Cardiac fibroblast (primary cell): ENCODE measurements at regions not wholly inside any gene's neighbourhood (a gene's known extent, or its start where the extent isn't known, plus 50 kb on each side); places are given as distances from the start of the nearest gene placed in this dataset.
"Not testable (repeated sequence)": the region's sequence is repeated elsewhere in the genome, so short reads cannot be mapped to it uniquely, and the experiment has no call there.

Experiments used
- DNase-seq, 2 donors: peaks; one replicate each; pipeline versions ENCODE4 v3.0.0 to v3.0.0-alpha.2; 2010; ENCODE audit warnings: low read depth in 2 of 2
- H3K4me3 ChIP-seq, 2 donors: replicated peaks in 1 of 2; 1 replicate in 1 of 2; 2 replicates in 1 of 2; pipeline ENCODE4 v1.5.1; 2011; ENCODE audit warnings: low read depth in 2 of 2, low read length in 2 of 2, mild to moderate bottlenecking in 2 of 2, moderate library complexity in 1 of 2
- TF ChIP-seq, protein P1 (sequence below): IDR thresholded peaks from one replicate; pipeline ENCODE4 v1.5.1; 2011; ENCODE audit warnings: low read depth, mild to moderate bottlenecking, low read length, inconsistent platforms

DNA sequence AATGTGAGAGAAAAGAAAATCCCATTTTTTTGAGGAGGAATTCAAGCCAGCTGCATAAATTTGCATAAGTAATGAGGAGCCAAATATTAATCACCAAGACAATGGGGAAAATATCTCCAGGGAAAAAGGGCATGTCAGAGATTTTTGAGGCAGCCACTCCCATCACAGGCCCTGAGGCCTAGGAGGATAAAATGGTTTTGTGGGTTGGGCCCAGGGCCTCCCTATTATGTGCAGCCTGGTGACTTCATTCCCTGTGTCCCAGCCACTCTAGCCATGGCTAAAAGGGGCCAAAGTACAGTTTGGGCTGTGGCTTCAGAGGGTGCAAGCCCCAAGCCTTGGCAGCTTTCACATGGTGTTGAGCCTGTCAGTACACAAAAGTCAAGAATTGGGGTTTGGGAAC is 1051.0 kb upstream of the FOXG1 start:
- TF ChIP-seq, protein P1, sequence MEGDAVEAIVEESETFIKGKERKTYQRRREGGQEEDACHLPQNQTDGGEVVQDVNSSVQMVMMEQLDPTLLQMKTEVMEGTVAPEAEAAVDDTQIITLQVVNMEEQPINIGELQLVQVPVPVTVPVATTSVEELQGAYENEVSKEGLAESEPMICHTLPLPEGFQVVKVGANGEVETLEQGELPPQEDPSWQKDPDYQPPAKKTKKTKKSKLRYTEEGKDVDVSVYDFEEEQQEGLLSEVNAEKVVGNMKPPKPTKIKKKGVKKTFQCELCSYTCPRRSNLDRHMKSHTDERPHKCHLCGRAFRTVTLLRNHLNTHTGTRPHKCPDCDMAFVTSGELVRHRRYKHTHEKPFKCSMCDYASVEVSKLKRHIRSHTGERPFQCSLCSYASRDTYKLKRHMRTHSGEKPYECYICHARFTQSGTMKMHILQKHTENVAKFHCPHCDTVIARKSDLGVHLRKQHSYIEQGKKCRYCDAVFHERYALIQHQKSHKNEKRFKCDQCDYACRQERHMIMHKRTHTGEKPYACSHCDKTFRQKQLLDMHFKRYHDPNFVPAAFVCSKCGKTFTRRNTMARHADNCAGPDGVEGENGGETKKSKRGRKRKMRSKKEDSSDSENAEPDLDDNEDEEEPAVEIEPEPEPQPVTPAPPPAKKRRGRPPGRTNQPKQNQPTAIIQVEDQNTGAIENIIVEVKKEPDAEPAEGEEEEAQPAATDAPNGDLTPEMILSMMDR, result no peak
- DNase-seq, result no peak
- H3K4me3 ChIP-seq, result no peak overlapping the region

DNA sequence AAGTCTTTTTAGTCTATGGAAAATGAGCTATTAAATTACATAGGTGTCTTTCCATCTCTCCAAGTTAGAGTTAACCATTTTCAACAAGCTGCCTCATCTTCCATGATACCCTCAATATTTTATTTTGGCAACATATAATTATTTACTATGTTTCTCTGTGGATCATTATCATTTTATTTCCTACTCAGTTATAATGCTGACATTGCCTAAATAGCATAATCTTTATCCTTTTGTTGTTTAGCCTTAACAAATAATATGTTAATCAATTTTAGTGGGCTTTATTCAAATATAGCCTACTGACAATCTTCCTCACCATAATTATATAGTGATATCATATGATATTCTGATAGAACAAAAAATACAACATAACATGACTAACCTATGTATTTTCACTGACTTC is 1044.8 kb upstream of the FOXG1 start:
- no peak for DNase-seq
- TF ChIP-seq, protein P1, result no peak
- H3K4me3 ChIP-seq, result no peak overlapping the region

DNA sequence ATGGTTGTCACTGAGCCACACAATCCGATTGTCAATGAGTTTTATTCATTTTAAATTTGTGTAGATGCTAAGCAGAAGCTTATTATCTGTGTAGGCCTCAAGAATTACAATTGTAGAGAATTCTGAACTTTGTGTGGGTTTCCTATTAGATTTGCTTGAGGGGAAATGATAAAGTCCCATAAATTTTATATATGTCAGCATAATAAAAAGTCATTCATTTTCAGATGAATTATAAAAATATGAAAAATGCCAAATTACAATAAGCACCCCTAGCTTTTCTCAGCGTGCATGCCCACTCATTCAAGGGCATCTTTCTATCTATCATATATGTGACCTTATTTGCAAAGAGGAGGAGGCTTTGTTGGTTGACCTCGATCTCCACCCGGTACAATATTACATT is 1041.1 kb upstream of the FOXG1 start:
- H3K4me3 ChIP-seq, result no peak overlapping the region
- TF ChIP-seq, protein P1, result no peak
- no peak for DNase-seq

DNA sequence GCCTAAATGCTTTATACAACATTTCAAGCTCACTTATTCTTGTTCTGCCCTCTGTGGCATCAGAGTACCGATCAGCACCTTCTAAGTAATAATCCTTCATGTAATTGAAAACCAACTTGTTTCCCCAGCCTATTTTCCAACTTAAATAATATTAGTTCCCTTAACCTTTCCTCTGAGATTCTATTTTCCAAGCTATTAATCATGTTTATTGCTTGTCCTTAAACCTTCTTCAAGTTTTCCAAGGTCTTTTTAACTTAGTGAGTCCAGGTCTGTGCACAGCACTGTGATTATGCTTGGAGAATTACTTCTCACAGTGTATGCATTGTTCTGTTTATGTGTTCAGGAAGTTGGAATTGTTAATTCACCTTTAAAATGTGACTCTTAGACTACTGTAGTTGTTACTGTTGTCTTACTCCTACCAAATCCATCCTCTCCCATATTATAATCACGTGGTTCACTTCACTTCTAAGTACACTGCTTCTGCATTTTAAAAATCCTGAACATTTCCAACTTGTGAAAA is 1039.3 kb upstream of the FOXG1 start:
- no peak overlapping the region for H3K4me3 ChIP-seq
- no peak for DNase-seq
- TF ChIP-seq, protein P1, result no peak

DNA sequence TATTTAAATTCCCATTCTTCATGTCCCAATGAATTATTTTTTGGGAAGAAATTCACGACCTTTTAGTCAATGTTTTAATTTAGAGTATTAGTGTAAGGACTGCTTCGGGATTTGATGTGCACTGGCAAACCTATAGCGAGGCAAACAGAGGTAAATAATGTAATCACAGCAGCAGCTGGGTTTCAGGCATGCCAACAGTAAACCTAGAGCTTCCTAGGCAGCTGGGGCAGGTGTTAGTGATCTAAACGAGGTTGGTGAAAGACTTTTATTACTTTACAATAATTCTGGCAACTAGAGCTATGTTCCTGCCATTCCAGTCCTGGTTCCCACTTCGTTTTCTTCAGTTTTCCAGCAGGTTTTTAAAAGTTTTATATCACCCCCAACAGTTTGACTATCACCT is 1036.4 kb upstream of the FOXG1 start:
- TF ChIP-seq, protein P1, result no peak
- no peak overlapping the region for H3K4me3 ChIP-seq
- DNase-seq, result no peak

DNA sequence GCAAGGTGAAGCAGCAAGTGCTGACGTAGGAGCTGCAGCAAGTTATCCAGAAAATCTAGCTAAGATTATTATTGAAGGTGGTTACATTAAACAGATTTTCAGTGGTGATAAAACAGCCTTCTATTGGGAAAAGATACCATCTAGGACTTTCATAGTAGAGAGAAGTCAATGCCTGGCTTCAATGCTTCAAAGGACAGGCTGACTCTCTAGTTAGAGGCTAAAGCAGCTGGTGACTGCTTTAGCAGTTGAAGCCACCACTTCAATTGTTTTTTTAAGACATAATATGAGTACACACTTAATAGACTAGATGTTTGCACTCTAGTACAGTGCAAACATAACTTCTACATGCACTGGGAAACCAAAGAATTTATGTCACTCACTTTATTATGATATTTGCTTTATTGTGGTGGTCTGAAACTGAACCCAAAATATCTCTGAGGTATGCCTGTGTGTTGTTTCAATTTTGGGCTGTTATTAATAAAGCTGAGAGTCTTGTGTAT is 1026.9 kb upstream of the FOXG1 start:
- no peak overlapping the region for H3K4me3 ChIP-seq
- TF ChIP-seq, protein P1, result no peak
- DNase-seq, result no peak

DNA sequence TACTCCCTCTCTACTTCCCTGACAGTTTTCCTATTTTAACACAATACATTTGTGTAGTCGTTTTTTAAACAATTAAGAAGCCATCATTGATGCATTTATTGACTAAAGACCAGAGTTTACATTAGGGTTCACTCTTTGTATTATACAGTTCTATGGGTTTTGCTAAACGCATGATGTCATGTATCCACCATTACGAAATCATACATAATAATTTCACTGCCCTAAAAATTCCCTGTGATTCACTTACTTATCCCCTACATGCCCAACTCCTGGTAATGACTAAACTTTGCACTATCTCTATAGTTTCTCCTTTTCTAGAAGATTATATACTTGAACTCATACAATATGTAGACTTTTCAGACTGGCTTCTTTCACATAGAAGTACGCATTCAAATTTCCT is 1016.5 kb upstream of the FOXG1 start:
- H3K4me3 ChIP-seq, result no peak overlapping the region
- DNase-seq, result no peak
- TF ChIP-seq, protein P1, result no peak

DNA sequence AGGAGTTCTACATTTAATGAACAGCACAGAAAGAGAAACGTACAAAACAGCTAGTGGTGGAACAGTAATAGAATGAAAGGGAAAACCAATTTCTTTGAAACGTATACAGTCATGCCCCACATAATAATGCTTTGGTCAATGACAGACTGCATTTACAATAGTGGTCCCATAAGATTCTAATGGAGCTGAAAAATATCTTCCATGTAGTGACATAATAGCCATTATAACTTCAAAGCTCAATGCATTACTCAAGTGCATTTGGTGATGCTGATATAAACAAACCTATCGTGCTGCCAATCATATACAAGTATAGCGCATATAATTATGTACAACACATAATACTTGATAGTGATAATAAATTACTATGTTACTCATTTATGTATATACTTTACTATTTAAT is 1008.9 kb upstream of the FOXG1 start:
- H3K4me3 ChIP-seq, DNase-seq: not testable (repeated sequence)

DNA sequence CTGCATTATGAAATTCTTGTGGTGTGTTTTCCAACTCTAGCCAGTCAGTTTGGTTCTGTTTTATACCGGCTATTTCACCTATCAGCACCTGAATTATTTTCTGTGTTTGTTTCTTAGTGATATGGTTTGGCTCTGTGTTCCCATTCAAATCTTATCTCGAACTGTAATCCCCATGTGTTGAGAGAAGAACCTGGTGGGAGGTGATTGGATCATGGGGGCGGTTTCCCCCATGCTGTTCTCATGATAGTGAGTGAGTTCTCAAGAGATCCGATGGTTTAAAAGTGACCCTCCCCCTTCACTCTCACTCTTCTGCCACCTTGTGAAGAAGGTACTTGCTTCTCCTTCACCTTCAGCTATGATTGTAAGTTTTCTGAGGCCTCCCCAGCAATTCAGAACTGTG is 1006.2 kb upstream of the FOXG1 start:
- DNase-seq, result not testable (repeated sequence)

More for the DNA sequence above, 1006.2 kb upstream of the FOXG1 start:
- not testable (repeated sequence) for H3K4me3 ChIP-seq
